ENCODE measurements at regions not wholly inside any gene's neighbourhood (a gene's known extent, or its start where the extent isn't known, plus 50 kb on each side); places are given as distances from the start of the nearest gene placed in this dataset.

DNA sequence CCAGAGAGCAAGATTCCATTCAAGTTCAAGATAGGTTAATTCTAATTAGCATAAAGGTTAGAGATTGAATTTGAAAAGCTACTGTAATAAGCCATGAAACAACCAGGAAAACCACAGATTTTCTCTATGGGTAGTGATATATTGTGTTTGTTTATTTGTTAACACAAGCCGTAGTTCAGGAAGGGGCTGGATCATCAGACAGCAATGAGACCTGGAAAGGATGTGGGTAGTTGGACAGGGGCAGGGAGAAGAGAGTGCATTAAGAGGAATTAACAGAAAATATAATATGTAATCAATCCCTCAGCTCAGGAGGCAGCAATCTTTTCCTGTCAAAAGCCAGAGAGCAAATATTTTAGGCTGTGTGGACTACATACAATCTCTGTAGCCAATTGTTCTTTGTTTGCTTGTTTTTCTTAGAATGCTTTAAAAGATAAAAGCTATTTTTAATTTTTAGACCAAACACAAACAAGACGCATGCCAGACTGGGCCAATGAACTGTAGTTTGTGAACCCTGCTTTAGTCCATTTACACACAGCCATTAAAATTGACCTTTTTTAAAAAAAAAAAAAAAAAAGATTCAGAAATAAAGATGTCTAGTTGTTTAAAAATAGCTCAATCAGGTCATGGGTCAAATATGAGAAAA lies 398.7 kb upstream of the MARCKS start:
- no peaks in the 10 kb centered on the region for H3K4me1 ChIP-seq (ENCODE audit: control insufficient read depth, insufficient read depth, low read length)
- no peaks in the 10 kb centered on the region for H3K9me3 ChIP-seq (ENCODE audit: control insufficient read depth, insufficient read depth, low read depth, low read length)
- ATAC-seq = no peak
- H3K4me3 ChIP-seq (ENCODE audit: low read depth in 2 of 2, low read length in 2 of 2) = no peak overlapping the region
- intact Hi-C loops (cut with micrococcal nuclease; ENCODE audit: unreplicated experiment) (no loop called here), in situ Hi-C loops (cut with HindIII; ENCODE audit: low pct_unique_long_range_greater_than_20kb, low sequenced_read_pairs) (no loop called here)
- H3K36me3 ChIP-seq (ENCODE audit: control insufficient read depth, insufficient read depth, low read length) = no peaks in the 10 kb centered on the region
- ChIA-PET CTCF (interaction anchor here (0.7 kb wide), 1 partner anchor 107 kb away, joined by 5 read pairs; no protein-coding TSS in a partner anchor), POLR2A (interaction anchor here (0.6 to 0.7 kb wide), 3 partner anchors 8 to 48 kb away, joined by 3 to 10 read pairs (median 7); no protein-coding TSS in a partner anchor)
- no peaks in the 10 kb centered on the region for H3K27me3 ChIP-seq (ENCODE audit: control insufficient read depth, insufficient read depth, low read length)
- H3K27ac ChIP-seq (ENCODE audit: low read length) = no peak overlapping the region
- no TSS peak for BruUV-seq (replicated peaks)
- TF ChIP-seq REST (IDR thresholded peaks at IDR 0.05; ENCODE audit: insufficient read depth in 1 of 2, low read depth in 2 of 2, low read length in 1 of 2) (no peak), POLR2AphosphoS5 (IDR thresholded peaks at IDR 0.05; ENCODE audit: low read depth, low read length) (no peak), CTCF (IDR thresholded peaks at IDR 0.05) (no peak), SIN3A (IDR thresholded peaks at IDR 0.05; ENCODE audit: borderline replicate concordance, insufficient read depth, low read depth, low read length) (no peak), TCF7L2 (IDR thresholded peaks at IDR 0.05; ENCODE audit: low read depth, low read length) (no peak)
- no peak for DNase-seq (ENCODE audit: low read depth, low spot score)

DNA sequence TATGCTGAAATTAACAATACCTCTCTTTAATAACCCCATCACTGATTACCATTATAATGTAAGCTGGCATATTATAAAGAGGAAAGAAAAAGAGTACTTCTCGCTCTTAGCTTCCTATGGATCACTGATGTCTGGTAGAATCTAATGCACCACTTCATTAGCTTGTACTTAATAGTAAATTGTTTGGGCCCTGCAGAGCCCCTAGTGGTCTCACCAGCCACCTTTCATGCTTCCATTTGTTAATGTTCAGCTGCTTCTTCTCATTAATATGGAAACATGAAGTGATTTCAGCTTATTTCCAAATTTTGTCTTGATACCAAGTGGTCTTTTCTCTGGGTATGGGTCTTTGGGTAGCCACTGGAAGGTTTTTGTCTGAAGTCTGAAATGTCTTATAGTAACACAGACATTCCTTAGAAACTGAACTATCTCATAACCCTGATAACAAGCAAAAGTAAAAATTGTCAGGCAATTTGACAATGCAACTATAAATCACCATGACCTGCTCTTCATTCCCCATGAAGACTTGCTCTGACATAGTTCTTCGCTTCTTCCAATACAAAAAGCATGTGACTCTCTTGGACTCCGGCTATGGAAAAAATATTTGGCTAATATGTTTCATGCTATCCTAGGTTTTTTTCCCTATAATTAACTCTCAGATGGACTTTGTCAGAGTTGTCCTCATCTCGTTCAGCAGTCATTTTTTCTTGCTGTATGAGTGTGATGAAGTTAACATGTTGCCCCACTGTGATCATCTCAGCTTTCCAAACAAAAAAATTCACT lies 395.8 kb upstream of the MARCKS start:
- Histone ChIP-seq H3K4me3 (ENCODE audit: low read depth in 2 of 2, low read length in 2 of 2) (no peak overlapping the region), H3K9me3 (ENCODE audit: control insufficient read depth, insufficient read depth, low read depth, low read length) (no peaks in the 10 kb centered on the region), H3K27ac (ENCODE audit: low read length) (no peak overlapping the region), H3K27me3 (ENCODE audit: control insufficient read depth, insufficient read depth, low read length) (no peaks in the 10 kb centered on the region), H3K4me1 (ENCODE audit: control insufficient read depth, insufficient read depth, low read length) (no peaks in the 10 kb centered on the region), H3K36me3 (ENCODE audit: control insufficient read depth, insufficient read depth, low read length) (no peaks in the 10 kb centered on the region)
- ChIA-PET POLR2A (no interaction called here), CTCF (no interaction called here)
- intact Hi-C loops (cut with micrococcal nuclease; ENCODE audit: unreplicated experiment) (no loop called here), in situ Hi-C loops (cut with HindIII; ENCODE audit: low pct_unique_long_range_greater_than_20kb, low sequenced_read_pairs) (no loop called here)
- DNase-seq (ENCODE audit: low read depth, low spot score) (no peak), ATAC-seq (no peak)
- TF ChIP-seq CTCF (IDR thresholded peaks at IDR 0.05) (peak; percentile 32; the same call in 1 of the 2 replicates), POLR2AphosphoS5 (IDR thresholded peaks at IDR 0.05; ENCODE audit: low read depth, low read length) (no peak)
- no TSS peak for BruUV-seq (replicated peaks)
